ENCODE measurements at regions not wholly inside any gene's neighbourhood (a gene's known extent, or its start where the extent isn't known, plus 50 kb on each side); places are given as distances from the start of the nearest gene placed in this dataset.

GRCh38 chr3:24947103-24947502 lies 452.5 kb upstream of the THRB start:
- no peaks in the 10 kb centered on the region for H3K36me3 ChIP-seq (ENCODE audit: insufficient read depth, low read length)
- no peaks in the 10 kb centered on the region for H3K27me3 ChIP-seq (ENCODE audit: insufficient read depth, low read depth, low read length)
- no peak for TF ChIP-seq CTCF (IDR thresholded peaks at IDR 0.05; ENCODE audit: poor library complexity, severe bottlenecking)
- no peak for TF ChIP-seq REST (IDR thresholded peaks at IDR 0.05; ENCODE audit: borderline replicate concordance)
- no peak for TF ChIP-seq RAD21 (conservative IDR thresholded peaks at IDR 0.05)
- no peak for TF ChIP-seq SMC3 (conservative IDR thresholded peaks at IDR 0.05; ENCODE audit: poor library complexity)
- TF ChIP-seq EZH2 (IDR thresholded peaks at IDR 0.05; ENCODE audit: borderline replicate concordance, insufficient read depth, low read length, poor library complexity, severe bottlenecking): no peak
- no peak for TF ChIP-seq EP300 (conservative IDR thresholded peaks at IDR 0.05; ENCODE audit: poor library complexity, severe bottlenecking)
- no peak for TF ChIP-seq POLR2AphosphoS5 (IDR thresholded peaks at IDR 0.05)
- TF ChIP-seq TAF1 (IDR thresholded peaks at IDR 0.05; ENCODE audit: low read depth): no peak
- no peak for TF ChIP-seq MXI1 (conservative IDR thresholded peaks at IDR 0.05; ENCODE audit: poor library complexity, severe bottlenecking)

GRCh38 chr3:24951180-24951579 lies 456.5 kb upstream of the THRB start:
- peak overlapping the region; percentile 31 for H3K9ac ChIP-seq (ENCODE audit: low read length)
- no peaks in the 10 kb centered on the region for H3K9me3 ChIP-seq (ENCODE audit: low read length)
- H3K9me2 ChIP-seq (ENCODE audit: insufficient read depth, low read length): no peaks in the 10 kb centered on the region
- H4K20me1 ChIP-seq (ENCODE audit: insufficient read depth): no peaks in the 10 kb centered on the region
- no peak overlapping the region for H3K4me3 ChIP-seq (ENCODE audit: low read length)
- peak overlapping the region; percentile 93 for H3K27ac ChIP-seq (ENCODE audit: low read length)
- no peak for TF ChIP-seq REST (IDR thresholded peaks at IDR 0.05; ENCODE audit: borderline replicate concordance)
- TF ChIP-seq CTCF (IDR thresholded peaks at IDR 0.05; ENCODE audit: poor library complexity, severe bottlenecking): no peak
- TF ChIP-seq SMC3 (conservative IDR thresholded peaks at IDR 0.05; ENCODE audit: poor library complexity): no peak
- no peak for TF ChIP-seq EP300 (conservative IDR thresholded peaks at IDR 0.05; ENCODE audit: poor library complexity, severe bottlenecking)
- TF ChIP-seq TAF1 (IDR thresholded peaks at IDR 0.05; ENCODE audit: low read depth): no peak
- no peak for TF ChIP-seq POLR2AphosphoS5 (IDR thresholded peaks at IDR 0.05)
- no peak for TF ChIP-seq EZH2 (IDR thresholded peaks at IDR 0.05; ENCODE audit: borderline replicate concordance, insufficient read depth, low read length, poor library complexity, severe bottlenecking)
- TF ChIP-seq RAD21 (conservative IDR thresholded peaks at IDR 0.05): no peak
- no peak for TF ChIP-seq MXI1 (conservative IDR thresholded peaks at IDR 0.05; ENCODE audit: poor library complexity, severe bottlenecking)
- no peaks in the 10 kb centered on the region for H3K79me2 ChIP-seq (replicated peaks; ENCODE audit: insufficient read depth, low read length)
- H3K36me3 ChIP-seq (ENCODE audit: insufficient read depth, low read length): no peaks in the 10 kb centered on the region
- H2AFZ ChIP-seq (ENCODE audit: low read depth, low read length): no peak overlapping the region
- no peaks in the 10 kb centered on the region for H3K27me3 ChIP-seq (ENCODE audit: insufficient read depth, low read depth, low read length)
- peaks cover 7% of the 10 kb centered on the region for H3F3A ChIP-seq (ENCODE audit: insufficient read depth, low read length, poor library complexity, severe bottlenecking)
- no peak overlapping the region for H3K4me2 ChIP-seq (ENCODE audit: low read length)

More at GRCh38 chr3:24947103-24947502, 452.5 kb upstream of the THRB start:
- H3K4me2 ChIP-seq (ENCODE audit: low read length): no peak overlapping the region
- H3F3A ChIP-seq (ENCODE audit: insufficient read depth, low read length, poor library complexity, severe bottlenecking): no peaks in the 10 kb centered on the region
- H3K9me3 ChIP-seq (ENCODE audit: low read length): no peaks in the 10 kb centered on the region
- H2AFZ ChIP-seq (ENCODE audit: low read depth, low read length): no peak overlapping the region
- H3K9ac ChIP-seq (ENCODE audit: low read length): no peak overlapping the region
- H3K4me3 ChIP-seq (ENCODE audit: low read length): no peak overlapping the region
- no peaks in the 10 kb centered on the region for H4K20me1 ChIP-seq (ENCODE audit: insufficient read depth)
- H3K79me2 ChIP-seq (replicated peaks; ENCODE audit: insufficient read depth, low read length): no peaks in the 10 kb centered on the region
- no peak overlapping the region for H3K27ac ChIP-seq (ENCODE audit: low read length)
- no peaks in the 10 kb centered on the region for H3K9me2 ChIP-seq (ENCODE audit: insufficient read depth, low read length)
